Erythroblast (primary cell): ENCODE measurements at regions not wholly inside any gene's neighbourhood (a gene's known extent, or its start where the extent isn't known, plus 50 kb on each side); places are given as distances from the start of the nearest gene placed in this dataset.

Source experiments
- GATA1 ChIP-seq: IDR thresholded peaks from 2 replicates; pipeline ENCODE4 v1.6.1; 2011; ENCODE audit warnings: low read depth, mild to moderate bottlenecking, control low read depth, low read length, moderate library complexity
- POLR2A ChIP-seq: IDR thresholded peaks from 2 replicates; pipeline ENCODE4 v1.6.1; 2011; ENCODE audit warnings: mild to moderate bottlenecking, low read length

DNA sequence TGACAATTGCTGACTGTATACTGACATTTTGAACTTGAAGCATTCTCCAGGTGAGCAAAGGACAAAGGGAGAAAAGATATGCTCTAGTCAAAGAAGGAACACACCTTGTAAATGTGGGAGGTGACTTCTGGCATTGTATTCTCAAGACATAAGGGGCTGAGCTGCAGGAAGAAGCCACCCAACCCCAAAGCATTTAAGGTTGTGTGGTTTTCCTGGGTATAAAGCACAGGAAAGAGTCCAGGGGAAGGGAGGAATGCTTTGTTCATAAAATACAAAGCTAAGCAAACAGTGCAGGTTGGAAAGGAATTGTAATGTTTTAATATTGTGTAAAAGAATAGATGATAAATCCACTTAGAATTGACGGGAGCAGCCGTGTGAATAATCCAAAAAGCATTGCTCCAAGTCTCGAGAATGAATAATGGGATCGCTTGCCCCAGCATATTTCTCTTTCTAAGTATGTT, 102.4 kb upstream of the LRIG1 start:
- no peak for TF ChIP-seq POLR2A
- no peak for TF ChIP-seq GATA1
